GM23338 (cell line): ENCODE measurements at regions not wholly inside any gene's neighbourhood (a gene's known extent, or its start where the extent isn't known, plus 50 kb on each side); places are given as distances from the start of the nearest gene placed in this dataset.

Experiments
- ATAC-seq: fragments of 200-7000 bp; cut with Tn5 transposase; 3 replicates; pipeline ENCODE4 v1.9.1; 2020
- DNase-seq: peaks from one replicate; pipeline ENCODE4 v3.0.0-alpha.2; 2015; ENCODE audit warnings: low spot score
- H2AFZ ChIP-seq: fragments of 200-600 bp; sonication (generic); 2 replicates; pipeline ENCODE4 v1.8.0; 2016; ENCODE audit warnings: antibody characterized with exemption, mild to moderate bottlenecking, moderate library complexity
- H3F3A ChIP-seq: fragments of 200-600 bp; sonication (generic); replicated peaks from 2 replicates; pipeline ENCODE4 v1.8.0; 2017; ENCODE audit warnings: antibody characterized with exemption, mixed run types, low read depth
- H3K27ac ChIP-seq: fragments of 200-600 bp; sonication (generic); 2 replicates; pipeline ENCODE4 v1.6.1; 2016; ENCODE audit warnings: low read depth
- H3K27me3 ChIP-seq: fragments of 200-600 bp; sonication (generic); 2 replicates; pipeline ENCODE4 v1.8.0; 2016; ENCODE audit warnings: mild to moderate bottlenecking, mixed run types, moderate library complexity; ENCODE audit not compliant: insufficient read depth
- H3K36me3 ChIP-seq: fragments of 200-600 bp; sonication (generic); 2 replicates; pipeline ENCODE4 v1.8.0; 2016; ENCODE audit warnings: mild to moderate bottlenecking; ENCODE audit not compliant: insufficient read depth
- H3K4me1 ChIP-seq: fragments of 200-600 bp; sonication (generic); 2 replicates; pipeline ENCODE4 v1.8.0; 2016; ENCODE audit warnings: mild to moderate bottlenecking, moderate library complexity; ENCODE audit not compliant: insufficient read depth
- H3K4me2 ChIP-seq: fragments of 200-600 bp; sonication (generic); 2 replicates; pipeline ENCODE4 v1.7.1; 2017; ENCODE audit warnings: mixed run types
- H3K4me3 ChIP-seq: fragments of 200-600 bp; sonication (generic); 2 replicates; pipeline ENCODE4 v1.6.1; 2016; ENCODE audit warnings: mixed run types
- H3K79me2 ChIP-seq: fragments of 200-600 bp; sonication (generic); replicated peaks from 2 replicates; pipeline ENCODE4 v1.8.0; 2017; ENCODE audit warnings: mild to moderate bottlenecking; ENCODE audit not compliant: insufficient read depth
- H3K9me2 ChIP-seq: fragments of 200-600 bp; sonication (generic); 2 replicates; pipeline ENCODE4 v1.8.0; 2017; ENCODE audit not compliant: insufficient read depth
- H4K20me1 ChIP-seq: fragments of 200-600 bp; sonication (generic); replicated peaks from 2 replicates; pipeline ENCODE4 v1.8.0; 2017; ENCODE audit warnings: mild to moderate bottlenecking; ENCODE audit not compliant: insufficient read depth
- H3K27ac Mint-ChIP-seq: 2 replicates; pipeline ENCODE4 v1.8.0; 2020; ENCODE audit warnings: inconsistent platforms, mild to moderate bottlenecking, moderate library complexity, mixed read lengths
- H3K27me3 Mint-ChIP-seq: 3 replicates; pipeline ENCODE4 v1.8.0; 2022; ENCODE audit warnings: low read depth, mild to moderate bottlenecking, moderate library complexity, mixed read lengths, inconsistent platforms; ENCODE audit not compliant: insufficient read depth, poor library complexity
- H3K36me3 Mint-ChIP-seq: 3 replicates; pipeline ENCODE4 v1.8.0; 2021; ENCODE audit warnings: low read depth, mild to moderate bottlenecking, inconsistent platforms, moderate library complexity, mixed read lengths
- H3K4me1 Mint-ChIP-seq: 3 replicates; pipeline ENCODE4 v1.8.0; 2020; ENCODE audit warnings: mild to moderate bottlenecking, inconsistent platforms, mixed read lengths
- H3K4me3 Mint-ChIP-seq: 3 replicates; pipeline ENCODE4 v1.8.0; 2021; ENCODE audit warnings: moderate library complexity, mild to moderate bottlenecking, inconsistent platforms, mixed read lengths
- H3K9me3 Mint-ChIP-seq: 3 replicates; pipeline ENCODE4 v1.8.0; 2020; ENCODE audit warnings: moderate library complexity, mild to moderate bottlenecking, inconsistent platforms, mixed read lengths
- CREB1 ChIP-seq: fragments of 250-450 bp; sonication (Bioruptor Pico); IDR thresholded peaks from 2 replicates; pipeline ENCODE4 v1.5.0; 2020; ENCODE audit warnings: low read depth, mild to moderate bottlenecking, moderate library complexity
- ETS1 ChIP-seq: IDR thresholded peaks from 2 replicates; pipeline ENCODE4 v1.6.1; 2016; ENCODE audit warnings: antibody characterized with exemption
- EZH2 ChIP-seq: fragments of 200-600 bp; sonication (generic); IDR thresholded peaks from one replicate; pipeline ENCODE4 v1.8.0; 2017; ENCODE audit warnings: antibody characterized with exemption, mild to moderate bottlenecking, low read depth; ENCODE audit not compliant: unreplicated experiment
- JUNB ChIP-seq: IDR thresholded peaks from one replicate; pipeline ENCODE4 v1.6.1; 2016; ENCODE audit warnings: antibody characterized with exemption; ENCODE audit not compliant: unreplicated experiment
- POLR2AphosphoS5 ChIP-seq: IDR thresholded peaks from 2 replicates; pipeline ENCODE4 v1.6.1; 2016; ENCODE audit warnings: antibody characterized with exemption, low read depth
- STAT1 ChIP-seq: IDR thresholded peaks from one replicate; pipeline ENCODE4 v1.6.1; 2016; ENCODE audit warnings: antibody characterized with exemption; ENCODE audit not compliant: unreplicated experiment
- ZNF114 ChIP-seq: fragments of 250-450 bp; sonication (Bioruptor Pico); IDR thresholded peaks from 2 replicates; pipeline ENCODE4 v1.5.0; 2020; ENCODE audit warnings: mild to moderate bottlenecking, moderate library complexity
- ZNF331 ChIP-seq: fragments of 250-450 bp; sonication (Bioruptor Pico); IDR thresholded peaks from 2 replicates; pipeline ENCODE4 v1.5.0; 2020; ENCODE audit warnings: low read depth, mild to moderate bottlenecking, moderate library complexity
- ZNF462 ChIP-seq: fragments of 250-450 bp; sonication (Bioruptor Pico); IDR thresholded peaks from 2 replicates; pipeline ENCODE4 v1.5.0; 2020; ENCODE audit warnings: mild to moderate bottlenecking, moderate library complexity
- TF ChIP-seq, protein P1 (sequence below), 2 experiments: fragments of 200-600 bp in 1 of 2; sonication (generic) in 1 of 2; conservative IDR thresholded peaks; 2 replicates each; pipeline versions ENCODE4 v1.5.1 to v1.6.1; 2016 to 2017; ENCODE audit warnings: antibody characterized with exemption in 2 of 2, low read depth in 2 of 2, mild to moderate bottlenecking in 2 of 2, moderate library complexity in 1 of 2

DNA sequence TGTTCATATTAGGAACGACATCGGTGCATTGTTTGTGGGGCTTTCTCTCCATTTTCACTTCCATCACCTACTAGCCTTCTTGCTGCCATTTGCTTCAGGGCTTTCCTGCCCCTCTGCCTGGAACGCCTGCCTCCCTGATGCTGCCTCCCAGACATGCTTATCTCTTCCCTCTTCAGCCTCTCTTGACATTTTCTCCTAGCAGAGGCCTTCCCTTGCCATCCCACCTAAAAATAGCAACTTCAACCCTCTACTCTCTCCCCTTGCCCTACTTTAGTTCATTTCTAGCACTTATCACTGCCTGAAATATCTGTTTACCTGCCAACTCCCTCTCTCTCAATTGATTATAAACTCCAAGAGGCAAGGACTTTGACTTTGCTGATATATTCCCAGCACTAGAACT, 210.3 kb downstream of the SP3 start (continued):
- TF ChIP-seq STAT1 (no peak), POLR2AphosphoS5 (no peak), ZNF114 (CRISPR knock-in tag) (no peak), ETS1 (no peak), JUNB (no peak), ZNF331 (CRISPR knock-in tag) (no peak)
- TF ChIP-seq, protein P1, sequence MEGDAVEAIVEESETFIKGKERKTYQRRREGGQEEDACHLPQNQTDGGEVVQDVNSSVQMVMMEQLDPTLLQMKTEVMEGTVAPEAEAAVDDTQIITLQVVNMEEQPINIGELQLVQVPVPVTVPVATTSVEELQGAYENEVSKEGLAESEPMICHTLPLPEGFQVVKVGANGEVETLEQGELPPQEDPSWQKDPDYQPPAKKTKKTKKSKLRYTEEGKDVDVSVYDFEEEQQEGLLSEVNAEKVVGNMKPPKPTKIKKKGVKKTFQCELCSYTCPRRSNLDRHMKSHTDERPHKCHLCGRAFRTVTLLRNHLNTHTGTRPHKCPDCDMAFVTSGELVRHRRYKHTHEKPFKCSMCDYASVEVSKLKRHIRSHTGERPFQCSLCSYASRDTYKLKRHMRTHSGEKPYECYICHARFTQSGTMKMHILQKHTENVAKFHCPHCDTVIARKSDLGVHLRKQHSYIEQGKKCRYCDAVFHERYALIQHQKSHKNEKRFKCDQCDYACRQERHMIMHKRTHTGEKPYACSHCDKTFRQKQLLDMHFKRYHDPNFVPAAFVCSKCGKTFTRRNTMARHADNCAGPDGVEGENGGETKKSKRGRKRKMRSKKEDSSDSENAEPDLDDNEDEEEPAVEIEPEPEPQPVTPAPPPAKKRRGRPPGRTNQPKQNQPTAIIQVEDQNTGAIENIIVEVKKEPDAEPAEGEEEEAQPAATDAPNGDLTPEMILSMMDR (conservative IDR thresholded peaks at IDR 0.05; ENCODE audit: low read depth in 2 of 2): no peak

- H3F3A ChIP-seq: no peaks in the 10 kb centered on the region
- no peak overlapping the region for H3K4me3 ChIP-seq
- Mint-ChIP-seq H3K36me3 (no peaks in the 10 kb centered on the region), H3K4me3 (no peak overlapping the region), H3K27ac (no peak overlapping the region), H3K9me3 (no peaks in the 10 kb centered on the region), H3K4me1 (peaks cover 41% of the 10 kb centered on the region), H3K27me3 (peaks cover 7% of the 10 kb centered on the region)
- H3K36me3 ChIP-seq: no peaks in the 10 kb centered on the region
- H3K27me3 ChIP-seq: no peaks in the 10 kb centered on the region
- no peak overlapping the region for H2AFZ ChIP-seq
- no peak for DNase-seq
- ATAC-seq: no peak
- H4K20me1 ChIP-seq: no peaks in the 10 kb centered on the region
- no peaks in the 10 kb centered on the region for H3K9me2 ChIP-seq
- H3K4me1 ChIP-seq: peaks cover 44% of the 10 kb centered on the region
- H3K27ac ChIP-seq: no peak overlapping the region
- H3K4me2 ChIP-seq: no peak overlapping the region
- no peaks in the 10 kb centered on the region for H3K79me2 ChIP-seq
- TF ChIP-seq, protein P1 (conservative IDR thresholded peaks at IDR 0.05; ENCODE audit: low read depth in 2 of 2): no peak
- TF ChIP-seq ZNF331 (CRISPR knock-in tag) (no peak), POLR2AphosphoS5 (no peak), ZNF462 (CRISPR knock-in tag) (no peak), STAT1 (no peak), CREB1 (CRISPR knock-in tag) (no peak), EZH2 (no peak)
These were observed 209.4 kb downstream of the SP3 start for GRCh38 chr2:173755798-173756197.
